Trophoblast cell (in vitro differentiated cells and primary cell): ENCODE measurements at regions not wholly inside any gene's neighbourhood (a gene's known extent, or its start where the extent isn't known, plus 50 kb on each side); places are given as distances from the start of the nearest gene placed in this dataset.

Experiments used
- DNase-seq, 2 donors: peaks; one replicate each; pipeline ENCODE4 v3.0.0-alpha.2; 2016
- H2AFZ ChIP-seq: 2 replicates; pipeline ENCODE4 v1.6.1; 2013; ENCODE audit warnings: low read length, moderate library complexity, mild to moderate bottlenecking; ENCODE audit not compliant: insufficient read depth, poor library complexity
- H2AK5ac ChIP-seq: 2 replicates; pipeline ENCODE4 v1.6.1; 2013; ENCODE audit warnings: mild to moderate bottlenecking, low read length
- H2BK120ac ChIP-seq: 2 replicates; pipeline ENCODE4 v1.6.1; 2013; ENCODE audit warnings: low read length, mild to moderate bottlenecking, moderate library complexity; ENCODE audit not compliant: insufficient read depth, poor library complexity
- H2BK12ac ChIP-seq: 2 replicates; pipeline ENCODE4 v1.6.1; 2013; ENCODE audit warnings: mild to moderate bottlenecking, low read length, moderate library complexity
- H2BK5ac ChIP-seq: 2 replicates; pipeline ENCODE4 v1.6.1; 2013; ENCODE audit warnings: low read length, low read depth, moderate library complexity, mild to moderate bottlenecking; ENCODE audit not compliant: poor library complexity
- H3K14ac ChIP-seq: 2 replicates; pipeline ENCODE4 v1.6.1; 2013; ENCODE audit warnings: mild to moderate bottlenecking, low read length
- H3K18ac ChIP-seq: 2 replicates; pipeline ENCODE4 v1.6.1; 2013; ENCODE audit warnings: mild to moderate bottlenecking, low read length
- H3K23ac ChIP-seq: 2 replicates; pipeline ENCODE4 v1.6.1; 2013; ENCODE audit warnings: low read length
- H3K27ac ChIP-seq: 2 replicates; pipeline ENCODE4 v1.5.1; 2013; ENCODE audit warnings: low read depth, mild to moderate bottlenecking, inconsistent platforms, low read length, moderate library complexity
- H3K27me3 ChIP-seq: 2 replicates; pipeline ENCODE4 v1.6.1; 2013; ENCODE audit warnings: inconsistent platforms, mild to moderate bottlenecking, low read length, moderate library complexity; ENCODE audit not compliant: insufficient read depth
- H3K36me3 ChIP-seq, 2 experiments: 1 replicate in 1 of 2; 2 replicates in 1 of 2; pipeline ENCODE4 v1.6.1; 2013; ENCODE audit warnings: low read length in 2 of 2, mild to moderate bottlenecking in 2 of 2, moderate library complexity in 1 of 2; ENCODE audit not compliant: insufficient read depth in 2 of 2, control insufficient read depth in 1 of 2
- H3K4ac ChIP-seq: 2 replicates; pipeline ENCODE4 v1.6.1; 2013; ENCODE audit warnings: low read depth, mild to moderate bottlenecking, low read length, moderate library complexity
- H3K4me1 ChIP-seq, 2 experiments: 1 replicate in 1 of 2; 2 replicates in 1 of 2; pipeline ENCODE4 v1.6.1; 2013; ENCODE audit warnings: low read length in 2 of 2, mild to moderate bottlenecking in 2 of 2, moderate library complexity in 1 of 2; ENCODE audit not compliant: insufficient read depth in 2 of 2, control insufficient read depth in 1 of 2
- H3K4me2 ChIP-seq: 2 replicates; pipeline ENCODE4 v1.6.1; 2013; ENCODE audit warnings: inconsistent platforms, mild to moderate bottlenecking, low read length, moderate library complexity
- H3K4me3 ChIP-seq: 2 replicates; pipeline ENCODE4 v1.5.1; 2013; ENCODE audit warnings: mild to moderate bottlenecking, low read depth, low read length, inconsistent platforms
- H3K79me1 ChIP-seq: one replicate; pipeline ENCODE4 v1.6.1; 2013; ENCODE audit warnings: low read length
- H3K79me2 ChIP-seq: 2 replicates; pipeline ENCODE4 v1.6.1; 2013; ENCODE audit warnings: low read length, mild to moderate bottlenecking; ENCODE audit not compliant: control insufficient read depth, insufficient read depth, poor library complexity
- H3K9ac ChIP-seq: 2 replicates; pipeline ENCODE4 v1.6.1; 2013; ENCODE audit warnings: mild to moderate bottlenecking, low read length
- H3K9me3 ChIP-seq: 2 replicates; pipeline ENCODE4 v1.6.1; 2013; ENCODE audit warnings: low read depth, mild to moderate bottlenecking, control low read depth, inconsistent platforms, low read length; ENCODE audit not compliant: insufficient read depth
- H4K12ac ChIP-seq: 2 replicates; pipeline ENCODE4 v1.6.1; 2013; ENCODE audit warnings: low read depth, mild to moderate bottlenecking, low read length, moderate library complexity
- H4K8ac ChIP-seq: 2 replicates; pipeline ENCODE4 v1.6.1; 2013; ENCODE audit warnings: low read depth, mild to moderate bottlenecking, low read length, moderate library complexity
- H4K91ac ChIP-seq: one replicate; pipeline ENCODE4 v1.6.1; 2013; ENCODE audit warnings: low read depth, mild to moderate bottlenecking, low read length, moderate library complexity
- WGBS: extraction: QIAGEN DNeasy Blood & Tissue Kit; methylation state at CpG from one replicate; pipeline ENCODE4 v1.1.7; 2013; ENCODE audit warnings: missing lambda C conversion rate; ENCODE audit not compliant: insufficient read length, insufficient coverage; ENCODE audit errors: extremely low coverage; 5-methylcytosine and 5-hydroxymethylcytosine counted together

DNA sequence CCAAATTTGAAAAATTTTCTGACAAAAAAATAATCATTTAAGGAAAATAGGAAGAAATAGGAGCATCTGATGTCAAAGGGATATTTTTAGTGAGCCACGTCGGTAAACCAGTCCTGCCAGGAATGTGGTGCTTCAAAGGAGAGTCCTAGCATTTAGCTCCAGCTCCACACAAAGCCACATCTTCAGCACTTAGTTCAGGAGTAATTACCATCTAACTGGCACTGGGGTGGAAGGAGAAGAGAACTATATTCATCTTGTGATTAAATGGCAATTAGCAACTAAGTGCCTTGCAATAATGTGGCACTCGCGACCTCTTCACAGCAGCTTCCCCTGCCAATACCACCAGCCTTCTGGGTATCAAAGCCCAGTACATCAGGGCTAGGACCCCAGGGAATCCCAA, 409.1 kb downstream of the SETD4 start:
- H3K27ac ChIP-seq, result no peak overlapping the region
- no peak overlapping the region for H3K4me3 ChIP-seq
- no peak for DNase-seq
- H3K4me2 ChIP-seq, result no peak overlapping the region
- H4K12ac ChIP-seq, result no peak overlapping the region
- H2AFZ ChIP-seq, result no peak overlapping the region
- H2AK5ac ChIP-seq, result no peak overlapping the region
- H3K4ac ChIP-seq, result no peak overlapping the region
- H3K9ac ChIP-seq, result peak overlapping the region; percentile 71
- no CpG with 5 or more reads among the region's 4 CpGs for WGBS
- no peak overlapping the region for H2BK12ac ChIP-seq
- H3K79me1 ChIP-seq, result no peaks in the 10 kb centered on the region
- no peak overlapping the region for H3K14ac ChIP-seq
- H3K4me1 ChIP-seq, result no peaks in the 10 kb centered on the region
- no peak overlapping the region for H4K8ac ChIP-seq
- no peak overlapping the region for H3K23ac ChIP-seq
- H3K36me3 ChIP-seq, result no peaks in the 10 kb centered on the region
- H4K91ac ChIP-seq, result no peak overlapping the region
- no peak overlapping the region for H3K18ac ChIP-seq
- H3K79me2 ChIP-seq, result no peaks in the 10 kb centered on the region
- no peak overlapping the region for H2BK5ac ChIP-seq
- H2BK120ac ChIP-seq, result no peak overlapping the region
- peaks cover 2% of the 10 kb centered on the region for H3K9me3 ChIP-seq
- no peaks in the 10 kb centered on the region for H3K27me3 ChIP-seq

DNA sequence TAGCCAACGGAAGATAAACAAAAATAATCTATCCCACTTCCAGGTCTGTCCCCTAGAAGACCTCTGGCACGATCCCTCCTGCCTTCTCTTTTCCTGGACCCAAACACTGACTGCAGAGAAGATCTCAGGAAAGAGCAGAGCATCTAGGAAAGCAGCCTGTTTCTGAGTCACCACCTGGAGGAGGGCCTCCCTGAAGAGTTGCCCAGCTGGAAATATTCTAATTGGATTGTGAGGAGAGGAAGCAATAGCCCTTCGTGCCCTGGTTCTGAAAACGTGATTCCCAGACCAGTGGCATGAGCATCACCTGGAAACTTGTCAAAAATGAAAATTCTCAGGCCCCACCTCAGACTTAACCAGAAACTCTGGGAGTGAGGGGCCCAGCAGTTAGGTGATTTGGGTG, 411.1 kb downstream of the SETD4 start:
- H3K79me2 ChIP-seq, result no peaks in the 10 kb centered on the region
- no peak overlapping the region for H3K4me3 ChIP-seq
- H3K79me1 ChIP-seq, result no peaks in the 10 kb centered on the region
- H3K27me3 ChIP-seq, result no peaks in the 10 kb centered on the region
- H3K18ac ChIP-seq, result no peak overlapping the region
- H3K36me3 ChIP-seq, result no peaks in the 10 kb centered on the region
- no peak overlapping the region for H3K4ac ChIP-seq
- H3K4me1 ChIP-seq, result no peaks in the 10 kb centered on the region
- H3K9me3 ChIP-seq, result peaks cover 2% of the 10 kb centered on the region
- H3K4me2 ChIP-seq, result no peak overlapping the region
- H2BK5ac ChIP-seq, result no peak overlapping the region
- H4K12ac ChIP-seq, result no peak overlapping the region
- H2BK12ac ChIP-seq, result no peak overlapping the region
- H3K27ac ChIP-seq, result no peak overlapping the region
- H3K9ac ChIP-seq, result no peak overlapping the region
- DNase-seq, result no peak
- no peak overlapping the region for H2AFZ ChIP-seq
- H3K23ac ChIP-seq, result no peak overlapping the region
- WGBS, result no CpG with 5 or more reads among the region's 4 CpGs
- H4K8ac ChIP-seq, result no peak overlapping the region
- H3K14ac ChIP-seq, result no peak overlapping the region
- no peak overlapping the region for H2AK5ac ChIP-seq
- H4K91ac ChIP-seq, result no peak overlapping the region
- no peak overlapping the region for H2BK120ac ChIP-seq

DNA sequence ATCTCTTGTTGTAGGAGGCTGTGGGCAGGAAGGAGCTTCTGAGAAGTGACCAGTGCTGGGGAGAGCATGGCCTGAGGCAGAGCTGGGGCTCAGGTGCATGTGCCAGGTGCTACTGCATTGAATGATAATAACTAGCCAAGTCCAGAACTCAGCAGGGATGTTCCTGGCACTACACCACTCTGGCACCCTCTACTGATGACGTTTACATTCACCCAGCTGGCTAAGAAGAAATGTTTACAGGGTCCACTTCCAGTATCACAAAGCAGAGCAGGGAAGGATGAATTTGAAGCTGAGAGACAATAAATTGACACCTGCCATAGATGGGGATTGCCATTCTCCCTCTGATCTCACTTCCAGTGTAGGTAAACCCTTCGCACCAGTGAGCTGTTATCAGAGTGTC, 411.8 kb downstream of the SETD4 start:
- peaks cover 2% of the 10 kb centered on the region for H3K9me3 ChIP-seq
- H3K79me1 ChIP-seq, result no peaks in the 10 kb centered on the region
- no peak overlapping the region for H3K9ac ChIP-seq
- no peak overlapping the region for H3K4me2 ChIP-seq
- no CpG with 5 or more reads among the region's 2 CpGs for WGBS
- H3K14ac ChIP-seq, result no peak overlapping the region
- no peak overlapping the region for H2BK12ac ChIP-seq
- H3K4me1 ChIP-seq, result no peaks in the 10 kb centered on the region
- H4K12ac ChIP-seq, result no peak overlapping the region
- no peak overlapping the region for H3K27ac ChIP-seq
- no peak for DNase-seq
- H2BK5ac ChIP-seq, result no peak overlapping the region
- H3K27me3 ChIP-seq, result no peaks in the 10 kb centered on the region
- H3K23ac ChIP-seq, result no peak overlapping the region
- H3K4me3 ChIP-seq, result no peak overlapping the region
- H2BK120ac ChIP-seq, result no peak overlapping the region
- H3K36me3 ChIP-seq, result no peaks in the 10 kb centered on the region
- H3K79me2 ChIP-seq, result no peaks in the 10 kb centered on the region
- H3K4ac ChIP-seq, result no peak overlapping the region
- H2AFZ ChIP-seq, result no peak overlapping the region
- H3K18ac ChIP-seq, result no peak overlapping the region
- H2AK5ac ChIP-seq, result no peak overlapping the region
- no peak overlapping the region for H4K91ac ChIP-seq
- no peak overlapping the region for H4K8ac ChIP-seq

DNA sequence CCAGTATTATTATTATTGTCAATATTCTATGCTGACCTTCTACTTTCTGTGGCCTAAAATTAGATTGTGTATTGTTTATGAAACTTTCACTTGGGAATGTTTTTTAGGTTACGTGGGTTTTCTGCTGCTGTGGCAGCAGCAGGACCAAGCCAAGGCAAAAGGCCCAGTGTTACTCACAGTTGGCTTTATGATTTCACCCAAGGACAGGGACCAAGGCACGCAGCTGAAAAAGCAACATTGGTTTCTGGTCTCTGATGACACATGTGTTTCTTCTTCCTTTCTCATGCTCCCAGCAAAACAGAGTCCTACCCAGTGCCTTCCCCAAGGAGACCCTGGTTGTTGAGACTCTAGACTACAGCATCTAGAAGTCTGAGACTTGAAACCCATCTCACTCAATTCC, 413.7 kb downstream of the SETD4 start:
- Histone ChIP-seq H3K4me3 (no peak overlapping the region), H3K27me3 (no peaks in the 10 kb centered on the region), H3K9me3 (no peaks in the 10 kb centered on the region), H3K4me1 (no peaks in the 10 kb centered on the region), H4K8ac (no peak overlapping the region), H4K91ac (no peak overlapping the region), H3K79me2 (no peaks in the 10 kb centered on the region), H3K36me3 (no peaks in the 10 kb centered on the region), H2BK5ac (no peak overlapping the region), H3K14ac (no peak overlapping the region), H3K23ac (no peak overlapping the region), H2AFZ (no peak overlapping the region), H3K4ac (no peak overlapping the region), H3K79me1 (no peaks in the 10 kb centered on the region), H3K4me2 (no peak overlapping the region), H2BK12ac (no peak overlapping the region), H3K18ac (no peak overlapping the region), H3K9ac (no peak overlapping the region), H3K27ac (no peak overlapping the region), H4K12ac (no peak overlapping the region), H2AK5ac (no peak overlapping the region), H2BK120ac (no peak overlapping the region)
- DNase-seq, result no peak
- WGBS, result no CpG with 5 or more reads among the region's 2 CpGs
